OCI-LY7 (cell line): ENCODE measurements at regions not wholly inside any gene's neighbourhood (a gene's known extent, or its start where the extent isn't known, plus 50 kb on each side); places are given as distances from the start of the nearest gene placed in this dataset.

Source experiments
- BruUV-seq: library from RNA; stranded (reverse); fragments of 400-500 nt; replicated peaks from 2 replicates; lab custom pipeline; 2021; lab: Mats Ljungman, UMichigan
- CTCF ChIA-PET: fragments of 300-600 bp; sonication (Branson Sonifier 250); formaldehyde crosslinking; loops from one replicate; lab custom pipeline; 2022; ENCODE audit warnings: antibody characterized with exemption; ENCODE audit not compliant: unreplicated experiment; lab: Charles Lee
- POLR2A ChIA-PET: fragments of 300-600 bp; sonication (Branson Sonifier 250); formaldehyde crosslinking; loops from one replicate; lab custom pipeline; 2022; ENCODE audit warnings: antibody characterized with exemption; lab: Charles Lee
- DNase-seq: peaks from one replicate; pipeline ENCODE4 v3.0.0-alpha.2; 2015; ENCODE audit warnings: low spot score
- H2AFZ ChIP-seq: fragments of 200-600 bp; sonication (generic), shearing (Covaris generic); 2 replicates; pipeline ENCODE4 v1.6.1; 2014; ENCODE audit warnings: mild to moderate bottlenecking, antibody characterized with exemption, low read length, moderate library complexity
- H3K27ac ChIP-seq: fragments of 200-600 bp; sonication (generic); 2 replicates; pipeline ENCODE4 v1.5.1; 2014; ENCODE audit warnings: mixed run types, low read depth, mild to moderate bottlenecking, moderate library complexity, low read length, inconsistent platforms; ENCODE audit not compliant: poor library complexity, severe bottlenecking
- H3K36me3 ChIP-seq: fragments of 200-600 bp; sonication (generic); 2 replicates; pipeline ENCODE4 v1.6.1; 2014; ENCODE audit warnings: mild to moderate bottlenecking, antibody characterized with exemption, low read length, moderate library complexity, mixed read lengths; ENCODE audit not compliant: insufficient read depth
- H3K4me1 ChIP-seq: fragments of 200-600 bp; sonication (generic); 2 replicates; pipeline ENCODE4 v1.5.1; 2014; ENCODE audit warnings: mild to moderate bottlenecking, low read length; ENCODE audit not compliant: insufficient read depth, poor library complexity, severe bottlenecking
- H3K4me2 ChIP-seq: fragments of 200-600 bp; sonication (generic); 2 replicates; pipeline ENCODE4 v1.6.1; 2014; ENCODE audit warnings: mild to moderate bottlenecking, low read length
- H3K4me3 ChIP-seq: fragments of 200-600 bp; sonication (generic); 2 replicates; pipeline ENCODE4 v1.5.1; 2014; ENCODE audit warnings: mild to moderate bottlenecking, low read depth, low read length; ENCODE audit not compliant: poor library complexity, severe bottlenecking
- H3K79me2 ChIP-seq: fragments of 200-600 bp; sonication (generic); 2 replicates; pipeline ENCODE4 v1.6.1; 2016; ENCODE audit warnings: low read depth, mild to moderate bottlenecking, low read length, moderate library complexity, mixed read lengths; ENCODE audit not compliant: insufficient read depth
- H3K9me2 ChIP-seq: fragments of 200-600 bp; sonication (generic); 2 replicates; pipeline ENCODE4 v1.6.1; 2016; ENCODE audit warnings: mild to moderate bottlenecking, low read length, mixed read lengths; ENCODE audit not compliant: insufficient read depth
- H3K9me3 ChIP-seq: fragments of 200-600 bp; sonication (generic); 2 replicates; pipeline ENCODE4 v1.6.1; 2014; ENCODE audit warnings: mild to moderate bottlenecking, mixed run types, low read length, mixed read lengths
- H4K20me1 ChIP-seq: fragments of 200-600 bp; sonication (generic); 2 replicates; pipeline ENCODE4 v1.6.1; 2014; ENCODE audit warnings: mild to moderate bottlenecking, antibody characterized with exemption, low read length, moderate library complexity, mixed read lengths; ENCODE audit not compliant: insufficient read depth
- CTCF ChIP-seq: fragments of 200-600 bp; sonication (generic); conservative IDR thresholded peaks from 2 replicates; pipeline ENCODE4 v1.5.1; 2014; ENCODE audit warnings: mild to moderate bottlenecking, antibody characterized with exemption, low read length, moderate library complexity, mixed read lengths
- EZH2phosphoT487 ChIP-seq: fragments of 200-600 bp; sonication (generic); IDR thresholded peaks from 2 replicates; pipeline ENCODE4 v1.6.1; 2018; ENCODE audit warnings: low read depth, borderline replicate concordance, mild to moderate bottlenecking, mixed run types, antibody characterized with exemption, low read length, moderate library complexity, mixed read lengths
- intact Hi-C: fragments of 100-400 bp; cut with micrococcal nuclease; formaldehyde crosslinking; loops from one replicate; pipeline ENCODE4 v1.10.0; 2022; ENCODE audit not compliant: unreplicated experiment

DNA sequence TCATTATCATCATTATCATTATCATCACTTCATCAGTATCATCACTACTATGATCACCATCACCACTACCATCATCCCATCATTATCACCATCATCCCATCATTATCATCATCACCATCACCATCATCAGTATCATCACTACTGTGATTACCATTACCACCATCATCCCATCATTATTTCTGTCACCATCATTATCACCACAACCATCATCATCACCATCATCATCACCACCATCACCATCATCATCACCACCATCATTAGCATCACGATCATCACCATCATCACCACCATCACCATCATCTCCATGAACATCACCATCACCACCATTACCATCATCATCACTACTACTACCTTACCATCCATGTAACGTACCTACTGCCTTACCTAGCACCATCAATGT lies 368.8 kb downstream of the SEC14L1 start:
- Histone ChIP-seq H4K20me1 (no peaks in the 10 kb centered on the region), H3K27ac (no peak overlapping the region), H3K4me3 (no peak overlapping the region), H2AFZ (no peak overlapping the region), H3K36me3 (no peaks in the 10 kb centered on the region), H3K9me3 (peaks cover 12% of the 10 kb centered on the region), H3K9me2 (no peaks in the 10 kb centered on the region), H3K4me1 (no peaks in the 10 kb centered on the region), H3K79me2 (no peaks in the 10 kb centered on the region), H3K4me2 (no peak overlapping the region)
- no peak for TF ChIP-seq EZH2phosphoT487
- no TSS peak for BruUV-seq
- no peak for DNase-seq
- CTCF ChIA-PET: no interaction called here
- intact Hi-C loops: no loop called here
- POLR2A ChIA-PET: no interaction called here

- H3K4me3 ChIP-seq: no peak overlapping the region
- H3K9me3 ChIP-seq: peaks cover 12% of the 10 kb centered on the region
- no peak overlapping the region for H3K27ac ChIP-seq
- intact Hi-C loops: no loop called here
- no peak for DNase-seq
- ChIA-PET POLR2A (no interaction called here), CTCF (no interaction called here)
- H3K79me2 ChIP-seq: no peaks in the 10 kb centered on the region
- H3K9me2 ChIP-seq: no peaks in the 10 kb centered on the region
- H3K4me2 ChIP-seq: no peak overlapping the region
- no TSS peak for BruUV-seq
- H3K36me3 ChIP-seq: no peaks in the 10 kb centered on the region
- H4K20me1 ChIP-seq: no peaks in the 10 kb centered on the region
- TF ChIP-seq EZH2phosphoT487: no peak
- no peak for TF ChIP-seq CTCF
- no peaks in the 10 kb centered on the region for H3K4me1 ChIP-seq
- no peak overlapping the region for H2AFZ ChIP-seq
Measured at GRCh38 chr17:77510133-77510796, 369.5 kb downstream of the SEC14L1 start.

DNA sequence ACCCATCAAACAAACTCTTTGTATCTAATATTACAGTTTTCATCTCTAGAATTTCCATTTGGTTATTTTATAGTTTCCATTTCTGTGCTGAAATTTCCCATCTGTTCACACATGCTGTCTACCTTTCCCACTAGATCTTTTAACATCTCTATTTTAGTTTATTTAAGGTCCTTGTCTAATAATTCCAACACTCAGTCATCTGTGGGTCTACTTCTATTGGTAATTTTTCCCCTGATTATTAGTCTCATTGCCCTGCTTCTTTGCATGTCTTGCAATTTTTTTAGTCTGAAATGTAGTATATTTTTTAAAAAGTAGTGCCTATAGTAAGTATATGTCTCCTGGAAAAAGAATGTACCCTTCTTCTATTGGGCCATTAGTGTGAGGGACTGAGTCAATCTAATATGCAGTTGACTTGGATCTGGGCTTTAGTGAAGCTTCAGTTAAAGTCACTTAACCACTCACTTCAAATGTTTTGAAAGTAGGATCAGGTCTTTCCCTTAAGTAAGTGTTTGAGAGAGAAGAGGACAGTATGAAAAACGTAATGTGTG lies 370.8 kb downstream of the SEC14L1 start:
- POLR2A ChIA-PET: no interaction called here
- Histone ChIP-seq H3K9me3 (peaks cover 12% of the 10 kb centered on the region), H3K27ac (no peak overlapping the region), H3K79me2 (no peaks in the 10 kb centered on the region), H3K4me1 (no peaks in the 10 kb centered on the region), H2AFZ (no peak overlapping the region), H3K9me2 (no peaks in the 10 kb centered on the region), H3K4me3 (no peak overlapping the region), H4K20me1 (no peaks in the 10 kb centered on the region), H3K4me2 (no peak overlapping the region), H3K36me3 (no peaks in the 10 kb centered on the region)
- CTCF ChIA-PET: no interaction called here
- BruUV-seq: no TSS peak
- intact Hi-C loops: no loop called here
- no peak for DNase-seq
- no peak for TF ChIP-seq CTCF
- no peak for TF ChIP-seq EZH2phosphoT487
